A673 (cell line): ENCODE measurements at regions not wholly inside any gene's neighbourhood (a gene's known extent, or its start where the extent isn't known, plus 50 kb on each side); places are given as distances from the start of the nearest gene placed in this dataset.

ENCODE experiments used
- BruUV-seq: library from RNA; stranded (reverse); fragments of 400-500 nt; replicated peaks from 2 replicates; lab custom pipeline; 2021; lab: Mats Ljungman, UMichigan
- CTCF ChIA-PET: fragments of 300-600 bp; sonication (Branson Sonifier 250); formaldehyde crosslinking; loops from one replicate; lab custom pipeline; 2022; ENCODE audit warnings: antibody characterized with exemption; lab: Charles Lee
- POLR2A ChIA-PET: fragments of 300-600 bp; sonication (Branson Sonifier 250); formaldehyde crosslinking; loops from one replicate; lab custom pipeline; 2022; ENCODE audit warnings: antibody characterized with exemption; ENCODE audit not compliant: low non-redundant PET; lab: Charles Lee
- DNase-seq: peaks from one replicate; pipeline ENCODE4 v3.0.0-alpha.2; 2015; ENCODE audit warnings: low spot score
- H3K27ac ChIP-seq: fragments of 200-600 bp; sonication (generic); 2 replicates; pipeline ENCODE4 v1.5.1; 2016; ENCODE audit warnings: mixed run types, low read depth, mild to moderate bottlenecking, mixed read lengths, antibody characterized with exemption, low read length; ENCODE audit not compliant: poor library complexity, severe bottlenecking
- H3K27me3 ChIP-seq: fragments of 200-600 bp; sonication (generic); replicated peaks from 2 replicates; pipeline ENCODE4 v1.6.1; 2017; ENCODE audit warnings: mixed run types, low read depth, mild to moderate bottlenecking, mixed read lengths, antibody characterized with exemption, low read length; ENCODE audit not compliant: insufficient read depth, poor library complexity
- H3K36me3 ChIP-seq: fragments of 200-600 bp; sonication (generic); 2 replicates; pipeline ENCODE4 v1.6.1; 2016; ENCODE audit warnings: mixed run types, mild to moderate bottlenecking, mixed read lengths, antibody characterized with exemption, low read length; ENCODE audit not compliant: insufficient read depth, poor library complexity, severe bottlenecking
- H3K4me1 ChIP-seq: fragments of 200-600 bp; sonication (generic); 2 replicates; pipeline ENCODE4 v1.6.1; 2017; ENCODE audit warnings: mixed run types, mild to moderate bottlenecking, mixed read lengths, antibody characterized with exemption, low read length; ENCODE audit not compliant: insufficient read depth, poor library complexity, severe bottlenecking
- H3K4me3 ChIP-seq: fragments of 200-600 bp; sonication (generic); 2 replicates; pipeline ENCODE4 v1.5.1; 2016; ENCODE audit warnings: low read depth, mixed run types, mild to moderate bottlenecking, mixed read lengths, low read length; ENCODE audit not compliant: poor library complexity, severe bottlenecking
- H3K9me3 ChIP-seq: fragments of 200-600 bp; sonication (generic); 2 replicates; pipeline ENCODE4 v1.6.1; 2016; ENCODE audit warnings: mixed run types, low read depth, mild to moderate bottlenecking, mixed read lengths, antibody characterized with exemption, low read length; ENCODE audit not compliant: poor library complexity, severe bottlenecking
- CTCF ChIP-seq: fragments of 300-800, 200-600 bp; sonication (generic); conservative IDR thresholded peaks from 2 replicates; pipeline ENCODE4 v1.5.1; 2017; ENCODE audit warnings: low read depth, mild to moderate bottlenecking, antibody characterized with exemption, low read length, moderate library complexity, mixed read lengths
- EZH2 ChIP-seq: fragments of 200-600 bp; sonication (generic); IDR thresholded peaks from 2 replicates; pipeline ENCODE4 v1.6.1; 2017; ENCODE audit warnings: borderline replicate concordance, low read depth, mild to moderate bottlenecking, mixed read lengths, antibody characterized with exemption, low read length; ENCODE audit not compliant: poor library complexity, severe bottlenecking
- intact Hi-C: fragments of 100-400 bp; cut with micrococcal nuclease; formaldehyde crosslinking; loops from one replicate; pipeline ENCODE4 v1.10.0; 2022; ENCODE audit not compliant: unreplicated experiment

GRCh38 chr12:30092983-30093617 lies 309.4 kb upstream of the TMTC1 start:
- ChIA-PET CTCF (no interaction called here), POLR2A (no interaction called here)
- intact Hi-C loops: no loop called here
- Histone ChIP-seq H3K36me3 (no peaks in the 10 kb centered on the region), H3K9me3 (no peaks in the 10 kb centered on the region), H3K4me1 (no peaks in the 10 kb centered on the region), H3K27me3 (peaks cover 55% of the 10 kb centered on the region), H3K4me3 (no peak overlapping the region), H3K27ac (no peak overlapping the region)
- TF ChIP-seq CTCF: no peak
- TF ChIP-seq EZH2: no peak
- BruUV-seq: no TSS peak
- peak; percentile 42 for DNase-seq

- intact Hi-C loops: no loop called here
- TF ChIP-seq EZH2 (no peak), CTCF (no peak)
- Histone ChIP-seq H3K36me3 (no peaks in the 10 kb centered on the region), H3K4me1 (no peaks in the 10 kb centered on the region), H3K27ac (no peak overlapping the region), H3K4me3 (no peak overlapping the region), H3K27me3 (peaks cover 45% of the 10 kb centered on the region), H3K9me3 (no peaks in the 10 kb centered on the region)
- ChIA-PET CTCF (no interaction called here), POLR2A (no interaction called here)
- DNase-seq: no peak
- BruUV-seq: no TSS peak
Observed at GRCh38 chr12:30090258-30090657, 306.5 kb upstream of the TMTC1 start.

- Histone ChIP-seq H3K27me3 (peaks cover 45% of the 10 kb centered on the region), H3K9me3 (no peaks in the 10 kb centered on the region), H3K4me3 (no peak overlapping the region), H3K27ac (no peak overlapping the region), H3K36me3 (no peaks in the 10 kb centered on the region), H3K4me1 (no peaks in the 10 kb centered on the region)
- BruUV-seq: no TSS peak
- intact Hi-C loops: no loop called here
- POLR2A ChIA-PET: no interaction called here
- CTCF ChIA-PET: no interaction called here
- TF ChIP-seq CTCF: no peak
- no peak for TF ChIP-seq EZH2
- no peak for DNase-seq
Observed at GRCh38 chr12:30088259-30088995, 304.7 kb upstream of the TMTC1 start.
